ENCODE measurements at regions not wholly inside any gene's neighbourhood (a gene's known extent, or its start where the extent isn't known, plus 50 kb on each side); places are given as distances from the start of the nearest gene placed in this dataset.
"Not testable (repeated sequence)": the region's sequence is repeated elsewhere in the genome, so short reads cannot be mapped to it uniquely, and the experiment has no call there.

DNA sequence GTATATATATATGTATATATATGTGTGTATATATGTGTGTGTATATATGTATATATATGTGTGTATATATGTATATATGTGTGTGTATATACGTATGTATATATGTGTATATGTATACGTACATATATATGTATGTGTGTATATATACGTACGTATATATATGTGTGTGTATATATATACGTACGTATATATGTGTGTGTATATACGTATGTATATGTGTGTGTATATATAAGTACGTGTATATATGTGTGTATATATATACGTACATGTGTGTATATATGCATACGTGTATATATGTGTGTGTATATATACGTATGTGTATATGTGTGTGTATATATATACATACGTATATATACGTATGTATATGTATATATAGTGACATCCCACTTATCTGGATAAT is 154.4 kb downstream of the CDRT15L2 start:
- DNase-seq: no peak

DNA sequence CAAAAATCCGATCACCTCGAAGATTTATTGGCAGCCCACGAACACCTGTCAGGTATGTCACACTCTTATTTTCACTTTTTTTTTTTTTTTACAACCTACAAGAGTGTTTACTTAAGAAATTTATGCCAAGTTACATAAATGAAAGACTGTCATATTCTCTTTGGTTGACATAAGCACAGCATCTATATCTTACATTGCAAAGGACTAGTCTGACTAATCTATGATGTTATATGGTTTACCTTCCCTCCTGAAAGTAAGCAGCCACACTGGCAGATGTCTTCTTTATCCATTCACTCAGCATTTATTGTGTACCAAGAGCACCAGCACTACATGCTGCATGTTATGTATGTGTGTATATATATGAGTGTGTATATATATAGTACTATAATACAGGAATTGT is 156.3 kb downstream of the CDRT15L2 start:
- no peak for DNase-seq

DNA sequence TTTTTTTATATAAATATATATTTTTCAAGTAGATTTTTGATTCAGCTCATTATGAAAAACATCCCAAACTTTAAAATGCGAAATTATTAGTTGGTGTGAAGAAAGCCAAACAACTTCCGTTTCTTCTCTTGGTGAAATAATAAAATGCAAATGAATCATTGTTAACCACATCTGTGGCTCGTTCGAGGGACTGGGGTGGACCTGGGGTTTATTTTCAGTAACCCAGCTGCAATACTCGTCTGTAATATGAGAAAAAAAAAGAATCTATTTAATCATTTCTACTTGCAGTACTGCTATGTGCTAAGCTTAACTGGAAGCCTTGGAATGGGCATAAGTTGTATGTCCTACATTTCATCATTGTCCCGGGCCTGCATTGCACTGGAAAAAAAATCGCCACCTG is 158.1 kb downstream of the CDRT15L2 start:
- not testable (repeated sequence) for DNase-seq

DNA sequence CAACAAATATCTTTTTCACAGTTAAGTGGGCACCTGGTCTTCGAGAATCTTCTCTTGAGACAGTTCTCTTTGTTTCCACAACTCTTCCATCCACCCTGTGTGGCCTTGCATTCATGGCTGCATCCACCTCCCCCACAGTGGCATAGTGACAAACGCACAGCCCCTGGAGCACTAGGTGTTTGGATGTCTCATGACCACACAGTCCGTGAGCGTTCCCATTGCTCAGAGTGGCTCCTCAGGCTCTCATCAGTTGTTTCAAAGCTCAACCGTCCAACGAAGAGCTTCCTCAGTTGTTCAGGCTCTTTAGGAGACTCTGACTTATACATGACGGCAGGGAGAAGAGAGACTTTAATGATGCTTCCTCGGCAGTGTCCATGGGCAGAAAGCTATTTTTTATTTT is 191.6 kb downstream of the CDRT15L2 start:
- DNase-seq: no peak

DNA sequence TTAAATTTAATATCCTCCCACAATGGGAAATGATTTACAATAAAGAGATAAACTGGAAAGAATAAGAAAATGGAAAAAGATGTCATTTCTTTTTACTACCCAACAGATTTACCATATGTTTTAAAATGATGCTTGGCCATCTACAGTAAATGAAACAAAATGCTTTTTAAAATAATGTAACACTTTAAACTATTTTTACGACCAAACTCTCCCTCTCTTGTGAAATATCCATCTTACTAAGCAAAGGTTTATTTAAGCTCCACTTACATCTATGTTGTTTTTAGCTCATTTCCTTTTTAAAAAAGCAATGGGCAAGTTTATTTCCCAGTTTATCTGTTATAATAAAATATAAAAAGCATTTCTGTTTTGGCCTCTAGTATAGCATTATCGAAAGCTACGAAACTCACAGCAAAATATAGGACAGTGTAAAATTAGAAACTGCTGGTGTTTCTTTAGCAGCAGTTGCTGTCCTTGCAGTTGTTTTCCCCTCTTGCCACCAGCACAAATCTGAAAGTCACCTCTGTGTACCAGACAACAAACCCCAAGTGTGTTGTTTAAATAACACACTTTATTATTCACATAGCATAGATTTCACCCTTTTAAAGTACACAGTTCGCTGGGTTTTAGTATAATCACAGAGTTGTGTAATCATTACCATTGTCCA is 195.1 kb downstream of the CDRT15L2 start:
- DNase-seq: no peak

DNA sequence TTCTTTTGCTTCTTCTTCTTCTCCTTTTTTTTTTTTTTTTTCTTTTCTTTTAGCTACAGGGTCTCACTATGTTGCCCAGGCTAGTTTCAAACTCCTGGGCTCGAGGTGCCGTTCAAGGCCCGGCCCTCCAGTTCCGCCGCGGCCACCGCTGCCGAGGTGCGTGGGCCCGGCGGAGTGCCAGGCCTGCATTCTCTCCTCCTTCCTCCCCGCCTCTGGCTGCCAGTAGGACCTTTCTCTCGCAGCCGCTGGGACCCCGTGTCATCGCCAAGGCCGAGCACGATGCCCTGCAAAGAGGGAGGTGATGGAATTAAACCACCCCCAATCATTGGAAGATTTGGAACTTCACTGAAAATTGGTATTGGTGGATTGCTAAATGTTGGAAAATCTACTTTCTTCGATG is 195.8 kb downstream of the CDRT15L2 start:
- no peak for DNase-seq

DNA sequence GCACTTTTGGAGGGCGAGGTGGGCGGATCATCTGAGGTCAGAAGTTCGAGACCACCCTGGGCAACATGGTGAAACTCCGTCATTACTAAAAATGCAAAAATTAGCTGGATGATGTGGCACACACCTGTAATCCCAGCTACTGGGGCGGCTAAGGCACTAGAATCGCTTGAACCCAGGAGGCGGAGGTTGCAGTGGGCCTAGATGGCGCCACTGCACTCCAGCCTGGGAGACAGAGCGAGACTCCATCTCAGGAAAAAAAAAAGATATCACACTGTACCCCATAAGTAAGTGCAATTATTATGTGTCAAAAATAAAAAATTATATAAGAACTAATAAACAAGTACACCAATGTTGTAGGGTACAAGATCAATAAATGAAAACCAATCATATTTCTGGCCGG is 200.0 kb downstream of the CDRT15L2 start:
- no peak for DNase-seq

DNA sequence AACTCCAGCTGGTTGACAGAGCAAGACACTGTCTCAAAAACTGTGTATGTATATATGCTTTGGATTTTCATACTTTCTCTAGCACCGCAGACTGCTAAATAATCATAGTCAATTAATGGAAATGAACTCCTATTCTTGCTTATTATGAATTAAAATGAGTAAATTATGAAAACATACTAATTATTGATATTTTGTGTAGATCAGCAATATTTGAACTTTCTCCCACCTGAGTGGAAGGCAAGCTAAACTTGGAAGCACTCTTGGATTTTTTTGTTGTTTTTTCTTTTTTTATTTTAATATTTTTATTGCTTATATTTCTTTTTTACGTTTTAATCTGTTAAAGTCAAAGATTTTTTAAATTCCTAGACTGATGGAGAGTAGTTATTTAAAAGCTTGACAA is 201.7 kb downstream of the CDRT15L2 start:
- DNase-seq: no peak

DNA sequence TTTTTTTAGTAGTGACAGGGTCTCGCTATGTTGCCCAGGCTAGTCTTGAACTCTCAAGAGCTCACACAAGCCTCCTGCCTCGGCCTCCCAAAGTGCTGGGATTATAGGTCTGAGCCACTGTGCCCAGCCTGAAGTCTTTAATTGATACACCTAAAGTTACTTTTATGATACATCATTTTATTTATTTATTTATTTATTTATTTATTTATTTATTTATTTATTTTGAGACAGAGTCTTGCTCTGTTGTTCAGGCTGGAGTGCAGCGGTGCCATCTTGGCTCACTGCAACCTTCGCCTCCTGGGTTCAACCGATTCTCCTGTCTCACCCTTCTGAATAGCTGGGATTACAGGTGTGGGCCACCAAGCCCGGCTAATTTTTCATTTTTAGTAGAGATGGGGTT is 202.3 kb downstream of the CDRT15L2 start:
- DNase-seq: not testable (repeated sequence)

DNA sequence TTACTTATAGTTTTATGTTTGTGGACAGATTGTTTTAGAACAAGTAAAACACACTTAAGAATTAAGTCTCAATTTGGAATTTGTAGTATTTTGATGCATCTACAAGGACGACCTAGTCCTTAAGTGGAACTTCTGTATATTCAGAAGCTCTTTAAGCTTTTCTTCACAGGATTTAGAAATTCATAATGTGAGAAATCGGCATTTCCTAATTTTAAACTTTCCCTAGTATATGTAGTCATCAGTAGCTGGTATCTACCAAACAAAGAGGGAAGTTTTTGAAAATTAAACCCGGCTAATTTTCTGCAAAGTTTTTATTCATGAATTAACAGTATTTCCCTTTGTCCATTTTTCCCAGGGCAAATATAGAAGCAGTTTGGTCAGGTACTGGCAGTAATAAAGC is 203.6 kb downstream of the CDRT15L2 start:
- DNase-seq: no peak

DNA sequence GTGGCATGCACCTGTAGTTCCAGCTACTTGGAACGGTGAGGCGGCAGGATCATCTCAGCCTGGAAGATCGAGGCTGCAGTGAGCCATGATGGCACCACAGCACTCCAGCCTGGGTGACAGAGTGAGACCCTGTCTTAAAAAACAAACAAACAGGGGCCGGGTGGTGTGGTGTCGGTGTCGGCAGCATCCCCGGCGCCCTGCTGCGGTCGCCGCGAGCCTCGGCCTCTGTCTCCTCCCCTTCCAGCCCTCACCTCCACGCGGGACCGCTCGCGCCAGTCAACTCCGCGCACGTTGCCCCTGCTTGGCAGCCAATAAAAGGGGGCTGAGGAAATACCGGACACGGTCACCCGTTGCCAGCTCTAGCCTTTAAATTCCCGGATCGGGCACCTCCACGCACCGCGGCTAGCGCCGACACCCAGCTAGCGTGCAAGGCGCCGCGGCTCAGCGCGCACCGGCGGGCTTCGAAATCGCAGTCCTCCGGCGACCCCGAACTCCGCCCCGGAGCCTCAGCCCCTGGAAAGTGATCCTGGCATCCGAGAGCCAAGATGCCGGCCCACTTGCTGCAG is 204.7 kb downstream of the CDRT15L2 start:
- no peak for DNase-seq

DNA sequence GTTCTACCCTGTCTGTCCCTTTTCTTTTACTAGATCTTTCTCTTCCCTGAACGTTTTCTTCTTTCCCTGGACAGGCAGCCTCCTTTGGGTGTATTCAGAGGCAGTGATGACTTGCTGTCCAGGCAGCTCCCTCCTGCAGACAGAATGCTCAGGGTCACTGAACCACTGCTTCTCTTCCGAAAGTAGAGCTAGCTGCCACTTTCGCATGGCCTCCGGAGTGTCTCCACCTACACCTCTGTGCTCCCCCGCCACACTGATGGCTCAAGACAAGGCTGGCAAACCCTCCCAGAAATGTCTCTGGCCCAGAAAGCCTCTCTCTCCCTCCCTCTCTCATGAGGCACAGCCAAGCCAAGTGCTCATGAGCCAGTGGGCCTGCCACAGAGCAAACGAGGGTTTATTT is 207.8 kb downstream of the CDRT15L2 start:
- DNase-seq: no peak

DNA sequence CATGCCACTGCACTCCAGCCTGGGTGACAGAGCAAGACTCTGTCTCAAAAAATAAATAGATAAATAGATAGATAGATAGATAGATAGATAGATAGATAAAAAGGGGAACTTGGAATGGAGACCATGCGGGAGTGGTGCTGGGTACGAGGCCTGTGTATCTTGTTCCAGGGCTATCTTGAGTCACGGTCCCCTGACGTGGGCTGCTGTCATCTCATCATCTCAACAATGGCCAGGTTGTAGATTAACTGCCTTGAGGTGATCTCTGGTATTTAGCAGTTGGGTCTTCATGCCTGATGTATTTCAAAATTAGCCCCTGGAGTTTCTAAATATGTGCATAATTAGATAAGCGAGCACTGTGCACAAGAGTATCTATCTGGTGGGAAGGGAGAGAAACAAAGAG is 212.1 kb downstream of the CDRT15L2 start:
- no peak for DNase-seq

DNA sequence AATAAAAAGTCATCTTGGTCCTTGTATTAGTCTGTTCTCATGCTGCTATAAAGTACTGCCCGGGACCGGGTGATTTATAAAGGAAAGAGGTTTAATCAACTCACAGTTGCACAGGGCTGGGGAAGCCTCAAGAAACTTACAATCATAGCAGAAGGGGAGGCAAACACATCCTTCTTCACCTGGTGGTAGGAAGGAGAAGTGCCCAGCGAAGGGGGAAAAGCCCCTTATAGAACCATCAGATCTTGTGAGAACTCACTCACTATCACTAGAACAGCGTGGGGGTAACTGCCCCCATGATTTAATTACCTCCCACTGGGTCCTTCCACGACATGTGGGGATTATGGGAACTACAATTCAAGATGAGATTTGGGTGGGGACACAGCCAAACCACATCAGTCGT is 215.0 kb downstream of the CDRT15L2 start:
- not testable (repeated sequence) for DNase-seq

DNA sequence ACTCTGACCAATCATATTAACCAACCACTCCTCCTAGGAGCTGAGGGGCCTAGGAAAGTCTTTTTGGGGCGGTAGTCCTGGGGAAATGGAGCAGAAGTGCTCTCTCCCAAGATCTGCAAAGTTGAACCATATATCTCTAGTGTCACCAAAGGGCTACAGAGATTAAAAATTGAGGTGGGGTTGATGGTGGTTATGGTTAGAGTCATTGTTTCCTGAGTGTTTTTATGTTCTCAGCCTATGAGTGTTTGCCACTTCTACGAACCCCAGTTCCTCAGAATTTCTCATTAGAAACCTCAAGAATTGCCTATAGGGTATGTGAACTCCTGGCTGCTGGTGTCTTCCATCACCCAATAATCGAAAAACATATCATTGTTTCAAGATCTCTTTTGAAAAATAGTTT is 217.8 kb downstream of the CDRT15L2 start:
- DNase-seq: no peak

DNA sequence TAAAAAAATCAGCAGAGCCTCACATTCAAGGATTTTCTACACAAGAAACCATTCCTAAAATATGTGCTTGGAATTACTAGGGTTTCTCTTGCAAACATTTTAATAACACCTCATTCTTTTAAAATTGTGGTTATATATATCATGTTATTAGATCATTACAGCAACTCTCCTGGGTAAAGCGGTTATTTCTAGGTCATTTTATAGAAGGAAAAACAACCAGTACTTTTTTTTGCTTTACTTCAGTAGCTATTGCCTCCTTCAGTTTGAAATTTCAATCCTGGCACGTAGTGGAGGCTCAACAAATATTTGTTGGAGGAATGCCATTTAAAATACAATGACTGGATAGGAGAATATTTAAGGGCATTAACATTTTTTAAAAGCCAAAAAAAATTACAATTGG is 220.6 kb downstream of the CDRT15L2 start:
- DNase-seq: no peak

DNA sequence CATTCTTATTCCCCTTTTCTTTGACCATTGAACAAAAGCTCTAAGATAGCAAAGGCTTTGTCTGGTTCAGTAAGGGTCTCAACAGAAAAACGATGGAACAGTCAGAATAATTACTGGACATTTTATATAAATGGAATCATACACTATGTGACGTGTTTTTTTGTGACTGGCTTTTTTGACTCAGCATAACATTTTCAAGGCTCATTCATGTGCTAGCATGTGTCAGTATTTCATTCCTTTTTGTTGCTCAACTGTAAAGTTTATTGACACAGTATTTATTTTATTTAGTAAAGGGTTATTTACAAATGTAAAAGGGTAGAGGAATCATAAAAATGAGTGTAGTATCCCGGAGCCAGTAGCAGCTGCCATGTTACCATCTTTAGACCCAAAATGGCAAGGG is 226.2 kb downstream of the CDRT15L2 start:
- no peak for DNase-seq

DNA sequence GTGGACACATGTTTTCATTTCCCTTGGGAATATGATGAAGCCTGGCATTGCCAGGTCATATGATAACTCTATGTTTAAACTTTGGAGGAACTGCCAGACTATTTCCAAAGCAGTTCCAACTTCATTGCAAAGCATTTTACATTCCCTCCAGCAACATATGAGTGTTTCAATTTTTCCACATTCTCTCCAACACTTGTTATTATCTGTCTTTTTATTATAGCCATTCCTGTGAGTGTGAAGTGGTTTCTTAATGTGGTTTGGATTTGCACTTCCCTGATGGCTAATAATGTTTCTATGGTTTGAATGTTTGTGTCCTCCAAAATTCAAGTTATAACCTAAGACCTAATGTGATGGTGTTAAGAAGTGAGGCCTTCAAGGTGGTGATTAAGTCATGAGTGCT is 228.0 kb downstream of the CDRT15L2 start:
- DNase-seq: not testable (repeated sequence)

DNA sequence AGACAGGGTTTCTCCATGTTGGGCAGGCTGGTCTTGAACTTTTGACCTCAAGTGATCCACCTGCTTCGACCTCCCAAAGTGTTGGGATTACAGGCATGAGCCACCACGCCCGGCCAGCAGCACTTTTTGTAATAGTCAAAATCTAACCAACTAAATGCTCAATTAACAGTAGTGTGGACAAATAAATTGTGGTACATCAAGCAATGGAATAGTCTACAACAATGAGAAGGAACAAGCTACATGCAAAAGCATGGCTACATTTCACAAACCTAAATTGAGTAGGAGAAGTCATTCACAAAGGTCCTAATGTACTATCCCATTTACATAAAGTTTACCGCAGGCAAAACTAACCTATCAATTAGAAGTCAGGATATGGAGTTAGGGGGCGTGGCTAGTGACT is 227.4 kb downstream of the USP22 start:
- not testable (repeated sequence) for DNase-seq

DNA sequence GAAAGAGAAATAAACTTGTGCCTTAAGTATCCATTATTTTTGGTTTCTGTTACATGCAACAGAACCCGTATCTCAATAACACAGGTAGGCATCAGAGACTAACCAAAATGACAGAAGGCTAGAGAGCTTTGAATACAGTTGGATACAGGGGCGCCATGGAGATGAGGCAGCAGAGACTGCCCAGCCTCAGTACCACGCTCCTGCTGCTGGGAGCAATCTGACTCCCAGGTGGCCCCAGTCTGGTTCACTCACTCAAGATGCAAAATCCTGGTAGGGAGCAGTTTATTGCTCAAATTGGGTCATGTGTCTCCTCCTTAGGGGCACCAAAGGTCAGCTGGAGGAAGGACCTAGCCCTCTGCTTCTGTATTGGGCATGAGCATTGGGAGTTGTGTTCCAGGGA is 218.9 kb downstream of the USP22 start:
- no peak for DNase-seq

DNA sequence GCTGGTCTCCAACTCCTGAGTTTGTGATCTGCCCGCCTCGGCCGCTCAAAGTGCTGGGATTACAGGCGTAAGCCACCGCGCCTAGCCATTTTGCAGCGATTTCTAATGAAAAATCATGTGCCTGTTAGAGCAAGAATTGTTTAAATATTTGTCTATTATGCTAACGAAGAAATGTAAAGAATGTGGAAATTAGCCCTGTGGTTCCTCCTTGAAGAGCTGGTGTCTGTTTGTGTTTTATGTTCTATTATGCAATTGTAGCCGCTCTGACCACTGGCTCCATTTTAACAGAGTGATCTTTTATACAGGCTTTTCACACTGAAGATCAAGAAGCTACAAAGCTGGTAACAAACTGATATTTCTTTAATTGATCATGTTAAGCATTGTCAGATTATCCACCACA is 217.3 kb downstream of the USP22 start:
- no peak for DNase-seq

DNA sequence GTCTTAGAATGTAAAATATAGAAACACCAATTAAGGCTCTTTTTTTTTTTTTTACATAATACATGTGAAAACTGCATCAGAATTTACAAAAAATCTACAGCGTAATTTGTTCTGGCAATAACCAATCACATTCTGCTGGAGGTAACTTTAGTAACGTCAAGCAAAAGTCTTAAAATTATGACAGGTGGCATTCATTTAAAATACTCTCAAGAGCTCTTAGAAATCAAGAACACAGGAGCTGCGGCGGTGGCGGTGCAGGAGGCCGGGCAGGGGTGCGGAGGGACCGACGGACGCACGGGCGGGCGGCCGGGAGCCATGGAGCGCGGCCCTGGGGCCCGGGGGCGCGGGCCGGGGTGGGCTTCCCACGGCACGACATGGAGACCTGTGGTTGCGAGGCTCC is 202.4 kb downstream of the USP22 start:
- not testable (repeated sequence) for DNase-seq

DNA sequence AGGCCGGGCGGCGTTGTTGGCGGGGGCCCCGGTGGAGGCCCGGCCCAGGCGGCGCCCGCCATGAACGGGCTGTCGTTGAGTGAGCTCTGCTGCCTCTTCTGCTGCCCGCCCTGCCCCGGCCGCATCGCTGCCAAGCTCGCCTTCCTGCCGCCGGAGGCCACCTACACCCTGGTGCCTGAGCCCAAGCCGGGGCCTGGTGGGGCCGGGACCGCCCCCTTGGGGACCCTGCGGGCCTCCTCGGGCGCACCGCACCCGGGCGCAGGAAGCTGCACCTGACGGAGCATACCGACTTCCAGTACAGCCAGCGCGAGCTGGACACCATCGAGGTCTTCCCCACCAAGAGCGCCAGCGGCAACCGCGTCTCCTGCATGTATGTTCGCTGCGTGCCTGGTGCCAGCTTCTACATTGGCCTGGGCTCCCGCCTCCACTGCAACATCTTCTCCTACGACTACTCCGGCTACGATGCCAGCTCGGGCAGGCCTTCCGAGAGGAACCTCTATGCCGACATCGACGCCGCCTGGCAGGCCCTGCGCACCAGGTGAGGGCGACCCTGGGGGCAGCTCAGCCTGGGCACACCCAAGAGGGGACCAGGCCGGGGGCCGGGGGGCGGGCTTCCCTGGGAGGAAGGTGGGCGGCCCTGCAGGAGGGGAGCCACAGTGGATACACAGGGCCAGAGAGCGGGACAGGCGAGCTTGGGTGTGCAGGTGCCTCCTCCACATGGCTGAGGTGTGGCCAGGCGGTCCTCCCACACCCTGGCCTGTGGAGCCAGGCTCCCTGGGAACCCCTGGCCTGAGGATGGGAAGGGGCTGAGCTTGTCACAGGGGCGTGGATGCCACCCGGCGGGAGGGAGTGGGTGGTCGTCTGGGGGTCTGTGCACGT is 201.6 kb downstream of the USP22 start:
- DNase-seq: not testable (repeated sequence)

Measured in hypothalamus (tissue), 51 donors.